ENCODE measurements at regions not wholly inside any gene's neighbourhood (a gene's known extent, or its start where the extent isn't known, plus 50 kb on each side); places are given as distances from the start of the nearest gene placed in this dataset.

GRCh38 chr4:137420901-137421396, 111.3 kb downstream of the PCDH18 start:
- TF ChIP-seq EZH2 (IDR thresholded peaks at IDR 0.05; ENCODE audit: low read length, unreplicated experiment) (no peak), CTCF (conservative IDR thresholded peaks at IDR 0.05; ENCODE audit: low read depth, low read length) (no peak), EZH2phosphoT487 (IDR thresholded peaks at IDR 0.05; ENCODE audit: borderline replicate concordance, low read length) (no peak)
